NCI-H2081 treated with DMSO at 0.1 percent for 48 hours (cell line): ENCODE measurements at regions not wholly inside any gene's neighbourhood (a gene's known extent, or its start where the extent isn't known, plus 50 kb on each side); places are given as distances from the start of the nearest gene placed in this dataset.

Source experiments
- DNase-seq: peaks from one replicate; lab custom pipeline; 2025; lab: John Stamatoyannopoulos, UW

DNA sequence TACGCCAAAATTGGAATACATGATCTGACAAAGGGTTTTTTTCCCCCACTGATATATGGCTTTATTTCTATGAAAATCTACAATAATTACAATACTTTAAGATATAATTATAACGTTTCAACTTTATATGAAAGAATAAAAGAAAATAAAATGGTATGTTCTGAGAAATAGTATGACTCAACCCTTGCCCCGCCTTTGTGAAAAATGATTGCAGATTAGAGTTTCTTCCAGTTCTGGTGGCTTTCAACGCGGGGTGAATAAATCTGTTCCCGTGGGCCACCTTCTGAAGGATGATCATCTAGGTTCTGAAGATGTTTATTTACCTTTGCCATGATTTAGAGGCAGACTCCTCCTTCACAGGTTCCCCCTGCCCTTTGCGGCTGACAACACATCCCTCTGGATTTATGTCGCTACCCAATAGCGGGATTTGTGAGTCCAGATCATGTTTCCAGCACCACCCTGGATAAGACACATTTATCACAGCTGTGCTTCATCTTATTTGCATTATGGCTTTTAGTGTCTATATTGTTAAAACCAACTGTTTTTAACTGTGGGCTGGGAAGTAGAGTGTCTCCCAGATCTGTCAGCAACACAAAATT lies 607.0 kb upstream of the KIRREL3 start:
- DNase-seq: no peak

DNA sequence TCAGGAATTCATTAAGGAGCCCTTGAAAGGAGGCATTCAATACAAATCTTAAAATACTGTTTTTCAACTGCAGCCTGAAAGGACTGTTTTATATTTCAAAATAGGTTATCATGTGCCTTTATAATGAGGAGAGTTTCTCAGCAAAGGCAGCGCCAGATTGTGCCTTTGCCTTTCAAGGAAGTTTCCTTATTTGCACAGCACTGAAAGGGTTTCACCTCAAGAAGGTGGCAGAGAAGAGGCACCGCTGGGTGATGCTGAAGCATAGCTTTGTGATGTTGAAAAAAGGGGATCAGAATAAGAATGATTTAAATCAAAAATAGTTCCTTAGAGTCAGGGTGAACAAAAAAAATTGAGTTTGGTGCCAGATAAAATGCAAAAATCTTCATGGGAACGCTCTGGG lies 601.0 kb upstream of the KIRREL3 start:
- no peak for DNase-seq

DNA sequence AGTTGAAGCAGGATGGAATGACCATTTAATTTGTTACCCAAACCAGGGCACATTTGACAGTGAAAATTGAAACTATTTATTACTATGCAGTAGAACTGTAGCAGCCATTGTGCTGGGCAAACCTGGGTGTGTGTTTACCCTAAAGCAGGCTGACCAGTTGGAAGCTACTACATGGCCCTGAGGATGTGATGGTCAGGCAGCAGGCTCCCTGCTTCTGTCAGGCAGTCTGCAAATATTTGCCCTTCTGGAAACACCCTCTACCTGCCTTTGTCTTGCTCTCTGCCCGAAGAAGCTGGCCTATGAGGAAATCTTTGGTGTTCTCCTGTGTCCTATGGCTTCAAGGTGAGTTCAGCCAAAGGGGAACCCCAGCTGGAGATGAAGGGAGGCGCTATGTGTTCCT lies 600.1 kb upstream of the KIRREL3 start:
- no peak for DNase-seq

- no peak for DNase-seq
Measured at GRCh38 chr11:127598476-127598875, 597.9 kb upstream of the KIRREL3 start.

DNA sequence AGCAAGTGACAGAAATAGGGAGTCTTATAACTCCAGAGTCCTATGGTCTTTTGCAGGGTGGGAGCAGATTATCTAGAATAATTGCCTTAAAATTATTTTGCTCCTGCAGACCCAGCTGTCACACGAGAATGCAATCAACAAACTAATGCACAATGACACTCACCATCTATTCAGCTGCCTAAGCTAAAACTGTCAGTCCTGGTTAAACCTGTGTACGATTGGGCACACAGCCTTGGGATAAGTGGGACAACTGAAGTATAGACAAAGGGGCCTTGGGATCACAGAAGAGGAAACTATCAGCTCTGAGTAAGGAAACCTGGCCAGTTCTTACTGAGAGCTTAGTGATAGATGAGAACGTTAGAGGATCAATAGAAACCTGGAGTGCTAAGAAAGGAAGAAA lies 595.9 kb upstream of the KIRREL3 start:
- no peak for DNase-seq

DNA sequence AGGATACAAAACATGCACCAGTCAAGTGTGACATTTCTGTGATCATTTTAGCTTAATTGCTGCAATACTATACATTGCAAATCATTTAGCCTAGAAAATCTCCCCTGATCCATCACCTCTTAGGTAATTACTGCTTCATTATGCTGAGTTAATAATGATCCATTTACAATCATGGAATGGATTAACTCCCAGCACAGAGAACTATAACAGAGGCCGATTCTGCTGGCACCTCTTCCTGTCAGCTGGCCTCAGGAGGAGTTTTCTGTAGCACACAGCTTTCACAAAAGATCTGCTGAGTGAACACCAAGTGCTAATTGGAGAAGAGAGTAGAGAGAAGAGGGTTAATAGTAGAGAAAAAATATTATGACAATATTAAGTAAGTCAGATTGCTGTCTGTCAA lies 591.8 kb upstream of the KIRREL3 start:
- no peak for DNase-seq

- DNase-seq: no peak
Measured at GRCh38 chr11:127590314-127590713, 589.7 kb upstream of the KIRREL3 start.

GRCh38 chr11:127588431-127588830 lies 587.9 kb upstream of the KIRREL3 start:
- no peak for DNase-seq

- DNase-seq: no peak
Measured at GRCh38 chr11:127587511-127587910, 586.9 kb upstream of the KIRREL3 start.

DNA sequence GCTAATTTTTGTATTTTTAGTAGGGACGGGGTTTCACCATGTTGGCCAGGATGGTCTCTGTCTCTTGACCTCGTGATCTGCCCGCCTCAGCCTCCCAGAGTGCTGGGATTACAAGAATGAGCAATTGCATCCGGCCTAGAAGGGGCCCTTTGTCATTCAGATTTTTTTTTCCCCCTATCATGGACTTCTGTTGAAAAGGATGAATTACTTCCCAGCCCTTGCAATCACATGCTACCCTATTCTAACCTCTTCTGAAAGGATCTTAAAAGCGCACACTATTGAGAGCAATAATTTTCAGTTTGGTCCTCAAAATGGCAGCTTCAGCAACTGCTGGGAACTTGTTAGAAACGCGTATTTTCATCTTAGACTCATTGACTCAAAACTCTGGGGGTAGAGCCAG lies 575.6 kb upstream of the KIRREL3 start:
- no peak for DNase-seq

- DNase-seq: no peak
Measured at GRCh38 chr11:127574478-127574877, 573.9 kb upstream of the KIRREL3 start.

GRCh38 chr11:127568891-127569290 lies 568.3 kb upstream of the KIRREL3 start:
- no peak for DNase-seq

DNA sequence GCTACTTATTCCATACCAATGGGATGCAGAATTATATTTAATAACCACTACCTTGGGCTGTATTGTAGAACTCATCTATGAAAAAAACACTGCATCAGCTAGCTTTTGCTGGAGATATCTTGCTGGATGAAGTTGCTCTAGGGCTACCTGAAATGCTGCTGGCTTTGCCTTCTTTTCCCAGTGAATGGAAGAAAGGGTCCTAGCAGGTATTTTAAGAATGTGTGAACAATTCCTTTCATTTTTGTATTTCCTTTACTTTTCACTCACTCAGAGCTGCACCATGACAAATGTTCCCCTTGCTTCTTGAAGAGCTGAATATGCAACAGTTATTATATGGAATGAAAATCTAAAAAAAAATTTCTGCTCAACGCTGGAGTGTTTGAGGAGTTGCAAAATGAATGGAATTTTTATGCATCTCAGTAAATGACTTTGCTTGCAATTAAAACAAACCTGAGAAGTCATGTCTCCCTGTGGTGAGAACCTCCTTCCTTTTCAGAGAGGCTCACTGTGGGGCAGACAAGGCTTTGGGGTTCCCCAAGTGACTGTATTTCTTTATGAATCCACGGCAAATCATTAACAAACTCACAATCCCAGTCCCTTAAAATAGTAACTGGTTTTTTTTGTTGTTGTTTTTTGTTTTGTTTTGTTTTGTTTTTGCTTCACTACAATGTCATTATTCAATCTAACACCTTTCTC lies 566.8 kb upstream of the KIRREL3 start:
- no peak for DNase-seq

GRCh38 chr11:127564810-127565209 lies 564.2 kb upstream of the KIRREL3 start:
- no peak for DNase-seq

- DNase-seq: no peak
Measured at GRCh38 chr11:127559978-127560377, 559.4 kb upstream of the KIRREL3 start.

GRCh38 chr11:127552446-127552845 lies 551.9 kb upstream of the KIRREL3 start:
- no peak for DNase-seq

DNA sequence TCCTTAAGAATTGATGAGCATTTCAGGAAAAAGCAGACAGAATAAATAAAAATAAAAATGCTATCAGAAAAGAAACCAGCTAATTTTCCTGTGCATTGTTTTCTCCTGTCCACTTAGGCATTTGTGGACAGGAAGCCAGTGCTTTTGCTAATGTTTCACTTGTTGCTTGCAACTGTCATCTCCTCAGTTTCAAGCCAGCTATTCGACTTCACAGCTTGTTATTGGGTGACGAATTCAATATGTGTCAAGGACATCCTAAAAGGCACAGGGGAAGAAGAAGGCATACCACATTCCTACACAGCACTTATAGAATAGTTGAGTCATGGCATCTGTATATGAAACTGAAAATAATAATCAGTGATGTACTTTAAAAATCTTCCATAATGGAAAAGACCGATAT lies 530.6 kb upstream of the KIRREL3 start:
- no peak for DNase-seq

- no peak for DNase-seq
Measured at GRCh38 chr11:127528297-127528696, 527.7 kb upstream of the KIRREL3 start.

DNA sequence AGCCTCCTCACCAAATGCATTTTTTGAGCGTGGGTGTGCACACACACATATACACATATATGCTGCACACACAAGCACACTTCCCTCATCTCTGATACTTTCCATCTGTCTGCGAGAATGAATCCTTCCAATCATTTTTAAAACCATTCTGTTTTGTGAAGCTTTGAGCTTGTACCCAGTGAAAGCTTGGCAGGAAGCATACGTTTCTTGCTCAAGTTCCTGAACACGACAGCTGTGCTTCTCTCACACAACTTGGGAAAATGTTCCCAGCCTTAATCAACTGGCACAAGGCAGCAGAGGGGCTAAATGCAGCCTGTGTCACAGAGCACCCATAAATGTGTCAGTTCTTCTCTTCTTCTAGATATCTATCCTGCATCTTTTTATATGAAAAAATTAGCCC lies 524.0 kb upstream of the KIRREL3 start:
- DNase-seq: no peak

DNA sequence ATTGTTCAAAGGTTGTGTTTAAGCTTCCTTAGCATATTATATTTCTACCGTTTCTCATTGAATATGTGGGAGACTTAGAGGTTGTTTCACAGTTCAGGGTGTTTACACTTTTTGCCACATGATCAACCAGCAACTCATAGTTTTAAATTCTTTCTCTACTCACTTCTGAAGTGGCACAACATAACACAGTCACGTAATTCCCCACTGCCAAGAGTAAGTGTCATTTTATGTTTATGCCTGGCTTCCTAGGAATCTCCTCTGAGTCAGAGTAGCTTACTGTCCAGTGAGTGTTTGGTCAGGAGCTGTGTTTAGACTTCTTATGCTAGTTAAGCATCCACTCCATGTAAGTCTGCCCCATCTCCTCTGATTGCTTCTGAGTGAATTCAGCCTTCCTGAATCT lies 520.8 kb upstream of the KIRREL3 start:
- no peak for DNase-seq

DNA sequence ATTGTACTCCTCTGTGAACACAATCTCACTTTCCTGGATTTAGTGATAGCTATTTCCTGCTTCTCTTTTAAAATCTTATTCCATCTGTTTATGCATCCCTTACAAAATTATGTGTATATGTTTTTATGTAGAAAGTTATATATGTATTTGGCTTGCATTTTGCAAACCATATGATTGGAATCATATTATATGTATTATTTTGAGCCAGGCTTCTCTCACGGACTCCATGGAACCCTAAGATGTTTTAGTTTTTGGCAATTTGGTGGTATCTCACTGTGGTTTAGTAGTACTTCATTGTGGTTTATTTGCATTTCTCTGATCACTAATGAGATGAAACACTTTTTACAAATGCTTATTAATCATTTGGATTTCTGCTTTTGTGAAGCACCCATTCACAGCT lies 507.3 kb upstream of the KIRREL3 start:
- no peak for DNase-seq

GRCh38 chr11:127506647-127507046 lies 506.1 kb upstream of the KIRREL3 start:
- no peak for DNase-seq

GRCh38 chr11:127506126-127506525 lies 505.6 kb upstream of the KIRREL3 start:
- no peak for DNase-seq

DNA sequence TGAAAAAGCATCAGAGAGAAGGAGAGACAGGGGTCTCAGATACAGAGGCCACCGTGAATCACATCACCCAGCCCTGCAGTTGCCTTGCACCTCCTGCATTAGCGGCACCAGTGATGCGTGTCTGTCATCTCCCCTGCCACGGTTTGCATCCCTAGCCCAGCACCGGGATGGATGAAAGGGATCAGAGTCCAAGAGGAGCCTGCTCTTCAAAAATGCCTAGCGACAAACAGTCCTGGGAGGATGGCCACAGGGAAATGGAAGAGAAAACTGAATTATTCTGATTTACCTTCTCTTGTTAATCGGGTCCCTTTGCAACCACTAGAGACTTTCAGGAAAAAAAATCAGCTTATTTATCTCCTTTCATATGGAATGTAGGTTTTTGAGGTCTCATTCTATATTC lies 495.6 kb upstream of the KIRREL3 start:
- no peak for DNase-seq
